IPS-18a (cell line): ENCODE measurements at regions not wholly inside any gene's neighbourhood (a gene's known extent, or its start where the extent isn't known, plus 50 kb on each side); places are given as distances from the start of the nearest gene placed in this dataset.

Experiments
- H3K27ac ChIP-seq: one replicate; pipeline ENCODE4 v1.5.1; 2013; ENCODE audit warnings: low read length
- H3K27me3 ChIP-seq: one replicate; pipeline ENCODE4 v1.6.1; 2013; ENCODE audit warnings: mild to moderate bottlenecking, low read length; ENCODE audit not compliant: control insufficient read depth, insufficient read depth
- H3K36me3 ChIP-seq: one replicate; pipeline ENCODE4 v1.6.1; 2013; ENCODE audit warnings: low read depth, low read length; ENCODE audit not compliant: control insufficient read depth
- H3K4me1 ChIP-seq: one replicate; pipeline ENCODE4 v1.6.1; 2013; ENCODE audit warnings: low read depth, low read length; ENCODE audit not compliant: control insufficient read depth
- H3K4me3 ChIP-seq: one replicate; pipeline ENCODE4 v1.5.1; 2013; ENCODE audit warnings: low read length
- H3K9ac ChIP-seq: one replicate; pipeline ENCODE4 v1.6.1; 2013; ENCODE audit warnings: mild to moderate bottlenecking, low read length, moderate library complexity
- H3K9me3 ChIP-seq: one replicate; pipeline ENCODE4 v1.6.1; 2013; ENCODE audit warnings: low read depth, low read length; ENCODE audit not compliant: control insufficient read depth

DNA sequence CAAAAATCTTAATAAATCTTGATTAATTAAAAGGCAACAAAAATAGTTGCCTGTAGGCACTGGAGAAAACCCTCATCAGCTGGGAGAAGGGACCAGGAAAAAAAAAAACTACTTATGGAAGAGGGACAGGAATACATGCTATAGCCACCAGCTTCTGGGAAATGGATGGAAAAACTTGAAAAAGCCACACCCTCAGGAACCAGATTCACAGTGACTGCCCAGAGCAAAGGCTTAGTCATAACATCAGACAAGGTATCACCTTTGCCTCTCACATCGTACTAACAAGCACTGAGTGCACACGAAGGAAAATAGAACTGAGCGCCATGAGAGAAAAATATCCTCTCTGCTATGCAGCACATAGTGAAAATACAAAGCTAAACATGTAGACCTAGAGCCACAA, 116.9 kb upstream of the GYPC start:
- Histone ChIP-seq H3K9ac (no peak overlapping the region), H3K27me3 (no peaks in the 10 kb centered on the region), H3K4me1 (no peaks in the 10 kb centered on the region), H3K9me3 (peaks cover 12% of the 10 kb centered on the region), H3K36me3 (no peaks in the 10 kb centered on the region), H3K4me3 (no peak overlapping the region), H3K27ac (no peak overlapping the region)

- Histone ChIP-seq H3K9me3 (peaks cover 12% of the 10 kb centered on the region), H3K36me3 (no peaks in the 10 kb centered on the region), H3K4me1 (no peaks in the 10 kb centered on the region), H3K4me3 (no peak overlapping the region), H3K9ac (no peak overlapping the region), H3K27me3 (no peaks in the 10 kb centered on the region), H3K27ac (no peak overlapping the region)
Observed at GRCh38 chr2:126542247-126542646, 113.7 kb upstream of the GYPC start.

GRCh38 chr2:126543081-126543480, 112.9 kb upstream of the GYPC start:
- no peak overlapping the region for H3K27ac ChIP-seq
- peaks cover 12% of the 10 kb centered on the region for H3K9me3 ChIP-seq
- no peak overlapping the region for H3K9ac ChIP-seq
- no peaks in the 10 kb centered on the region for H3K4me1 ChIP-seq
- no peak overlapping the region for H3K4me3 ChIP-seq
- no peaks in the 10 kb centered on the region for H3K27me3 ChIP-seq
- no peaks in the 10 kb centered on the region for H3K36me3 ChIP-seq

GRCh38 chr2:126558029-126558428, 97.9 kb upstream of the GYPC start:
- Histone ChIP-seq H3K9ac (no peak overlapping the region), H3K4me3 (no peak overlapping the region), H3K36me3 (no peaks in the 10 kb centered on the region), H3K27ac (no peak overlapping the region), H3K4me1 (no peaks in the 10 kb centered on the region), H3K9me3 (no peaks in the 10 kb centered on the region), H3K27me3 (no peaks in the 10 kb centered on the region)

DNA sequence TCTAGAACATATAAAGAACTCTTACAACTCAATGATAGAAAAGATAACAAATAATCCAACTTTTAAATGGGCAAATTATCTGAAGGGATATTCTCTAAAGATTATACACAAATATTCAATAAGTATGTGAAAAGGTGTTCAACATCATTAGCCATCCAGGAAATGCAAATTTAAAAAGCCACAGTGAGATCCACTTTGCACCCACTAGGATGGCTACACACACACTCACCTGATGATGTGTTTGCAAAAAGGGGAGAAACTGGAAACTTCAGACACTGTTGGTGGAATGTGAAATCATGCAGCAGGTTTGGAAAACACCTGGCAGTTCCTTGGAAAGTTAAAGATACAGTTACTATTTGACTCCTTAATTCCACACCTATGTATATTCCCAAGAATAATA, 87.2 kb upstream of the GYPC start:
- no peak overlapping the region for H3K4me3 ChIP-seq
- no peaks in the 10 kb centered on the region for H3K9me3 ChIP-seq
- no peaks in the 10 kb centered on the region for H3K4me1 ChIP-seq
- no peak overlapping the region for H3K9ac ChIP-seq
- H3K36me3 ChIP-seq = no peaks in the 10 kb centered on the region
- no peaks in the 10 kb centered on the region for H3K27me3 ChIP-seq
- H3K27ac ChIP-seq = no peak overlapping the region

GRCh38 chr2:126571403-126571802, 84.6 kb upstream of the GYPC start:
- no peak overlapping the region for H3K4me3 ChIP-seq
- no peak overlapping the region for H3K27ac ChIP-seq
- no peaks in the 10 kb centered on the region for H3K36me3 ChIP-seq
- no peaks in the 10 kb centered on the region for H3K27me3 ChIP-seq
- H3K4me1 ChIP-seq = no peaks in the 10 kb centered on the region
- no peak overlapping the region for H3K9ac ChIP-seq
- no peaks in the 10 kb centered on the region for H3K9me3 ChIP-seq

- no peak overlapping the region for H3K27ac ChIP-seq
- no peaks in the 10 kb centered on the region for H3K27me3 ChIP-seq
- no peaks in the 10 kb centered on the region for H3K9me3 ChIP-seq
- no peak overlapping the region for H3K9ac ChIP-seq
- no peaks in the 10 kb centered on the region for H3K4me1 ChIP-seq
- H3K4me3 ChIP-seq = no peak overlapping the region
- H3K36me3 ChIP-seq = no peaks in the 10 kb centered on the region
Observed at GRCh38 chr2:126575631-126576030, 80.3 kb upstream of the GYPC start.

GRCh38 chr2:126579868-126580267, 76.1 kb upstream of the GYPC start:
- no peak overlapping the region for H3K27ac ChIP-seq
- no peaks in the 10 kb centered on the region for H3K4me1 ChIP-seq
- H3K36me3 ChIP-seq = no peaks in the 10 kb centered on the region
- H3K9me3 ChIP-seq = no peaks in the 10 kb centered on the region
- no peak overlapping the region for H3K9ac ChIP-seq
- H3K4me3 ChIP-seq = no peak overlapping the region
- no peaks in the 10 kb centered on the region for H3K27me3 ChIP-seq

DNA sequence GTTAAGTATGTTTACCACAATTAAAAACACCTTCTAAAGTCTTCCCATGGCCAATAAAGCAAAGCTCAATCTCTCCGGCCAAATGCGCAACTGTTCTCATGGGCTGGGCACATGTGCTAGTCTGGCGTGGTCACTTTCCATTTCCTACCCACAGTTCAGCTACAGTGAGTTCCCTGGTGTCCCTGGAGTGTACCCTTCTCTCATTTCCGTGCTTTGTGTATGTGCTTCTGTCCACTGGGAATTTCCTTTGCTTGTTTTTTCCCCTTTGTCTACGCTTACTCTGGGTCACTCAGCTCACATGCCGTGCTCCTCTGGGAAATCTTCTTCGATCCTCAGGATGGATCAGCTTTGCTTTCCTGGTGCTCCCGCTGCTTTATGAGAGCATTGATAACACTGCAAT, 69.6 kb upstream of the GYPC start:
- Histone ChIP-seq H3K9me3 (no peaks in the 10 kb centered on the region), H3K36me3 (no peaks in the 10 kb centered on the region), H3K4me1 (no peaks in the 10 kb centered on the region), H3K9ac (no peak overlapping the region), H3K27me3 (no peaks in the 10 kb centered on the region), H3K4me3 (no peak overlapping the region), H3K27ac (no peak overlapping the region)

GRCh38 chr2:126599062-126599461, 56.9 kb upstream of the GYPC start:
- no peaks in the 10 kb centered on the region for H3K36me3 ChIP-seq
- H3K9me3 ChIP-seq = peaks cover 2% of the 10 kb centered on the region
- no peak overlapping the region for H3K9ac ChIP-seq
- no peak overlapping the region for H3K27ac ChIP-seq
- no peaks in the 10 kb centered on the region for H3K27me3 ChIP-seq
- H3K4me3 ChIP-seq = no peak overlapping the region
- H3K4me1 ChIP-seq = no peaks in the 10 kb centered on the region

GRCh38 chr2:126600742-126601141, 55.2 kb upstream of the GYPC start:
- no peaks in the 10 kb centered on the region for H3K27me3 ChIP-seq
- no peaks in the 10 kb centered on the region for H3K36me3 ChIP-seq
- no peak overlapping the region for H3K4me3 ChIP-seq
- peaks cover 10% of the 10 kb centered on the region for H3K9me3 ChIP-seq
- no peak overlapping the region for H3K27ac ChIP-seq
- H3K9ac ChIP-seq = no peak overlapping the region
- H3K4me1 ChIP-seq = no peaks in the 10 kb centered on the region

GRCh38 chr2:126602334-126602733, 53.6 kb upstream of the GYPC start:
- Histone ChIP-seq H3K4me1 (no peaks in the 10 kb centered on the region), H3K36me3 (no peaks in the 10 kb centered on the region), H3K9ac (no peak overlapping the region), H3K4me3 (no peak overlapping the region), H3K27ac (no peak overlapping the region), H3K27me3 (no peaks in the 10 kb centered on the region), H3K9me3 (peaks cover 17% of the 10 kb centered on the region)
